GM19023 (cell line): ENCODE measurements at regions not wholly inside any gene's neighbourhood (a gene's known extent, or its start where the extent isn't known, plus 50 kb on each side); places are given as distances from the start of the nearest gene placed in this dataset.
"Not testable (repeated sequence)": the region's sequence is repeated elsewhere in the genome, so short reads cannot be mapped to it uniquely, and the experiment has no call there.

Experiments used
- ATAC-seq: cut with Tn5 transposase; IDR thresholded peaks from one replicate; pipeline ENCODE4 v1.9.1; 2021; ENCODE audit warnings: mild to moderate bottlenecking, moderate library complexity; ENCODE audit not compliant: unreplicated experiment

DNA sequence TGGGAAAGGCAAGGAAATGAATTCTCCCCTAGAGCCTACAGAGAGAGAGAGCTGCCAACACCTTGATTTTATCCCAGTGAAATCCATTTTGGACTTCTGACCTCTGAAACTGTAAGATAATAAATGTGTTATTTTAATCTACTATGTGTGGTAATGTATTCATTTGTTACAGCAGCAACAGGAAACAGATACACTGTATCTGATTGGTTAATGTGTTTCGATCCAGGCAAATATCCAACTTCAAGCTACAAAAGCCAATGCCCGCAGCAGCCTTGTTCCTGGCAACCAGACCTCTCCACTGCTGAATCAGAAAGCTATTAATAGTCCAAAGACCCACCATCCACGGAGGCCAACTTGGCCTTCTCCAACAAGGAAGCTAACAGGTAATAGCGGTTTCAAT is 318.1 kb downstream of the PTTG2 start:
- no peak for ATAC-seq

DNA sequence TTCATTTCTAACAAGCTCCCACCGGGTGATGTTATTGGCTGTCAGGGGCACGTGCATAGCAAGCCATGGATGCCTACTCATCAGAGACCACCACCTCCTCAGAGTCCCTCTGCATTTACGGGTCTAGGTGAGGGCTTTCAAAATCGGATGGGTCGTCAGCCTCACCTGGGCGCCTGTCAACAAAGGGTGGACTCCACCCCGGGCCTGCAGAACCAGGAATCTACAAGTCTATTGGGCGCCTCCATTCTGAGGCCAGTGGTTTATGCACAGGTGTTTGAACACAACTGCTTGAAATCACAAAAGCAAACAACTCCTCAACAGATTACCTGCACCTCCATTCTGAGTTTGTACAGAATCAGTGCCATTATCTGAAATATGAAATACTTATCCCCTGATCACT is 318.9 kb downstream of the PTTG2 start:
- no peak for ATAC-seq

DNA sequence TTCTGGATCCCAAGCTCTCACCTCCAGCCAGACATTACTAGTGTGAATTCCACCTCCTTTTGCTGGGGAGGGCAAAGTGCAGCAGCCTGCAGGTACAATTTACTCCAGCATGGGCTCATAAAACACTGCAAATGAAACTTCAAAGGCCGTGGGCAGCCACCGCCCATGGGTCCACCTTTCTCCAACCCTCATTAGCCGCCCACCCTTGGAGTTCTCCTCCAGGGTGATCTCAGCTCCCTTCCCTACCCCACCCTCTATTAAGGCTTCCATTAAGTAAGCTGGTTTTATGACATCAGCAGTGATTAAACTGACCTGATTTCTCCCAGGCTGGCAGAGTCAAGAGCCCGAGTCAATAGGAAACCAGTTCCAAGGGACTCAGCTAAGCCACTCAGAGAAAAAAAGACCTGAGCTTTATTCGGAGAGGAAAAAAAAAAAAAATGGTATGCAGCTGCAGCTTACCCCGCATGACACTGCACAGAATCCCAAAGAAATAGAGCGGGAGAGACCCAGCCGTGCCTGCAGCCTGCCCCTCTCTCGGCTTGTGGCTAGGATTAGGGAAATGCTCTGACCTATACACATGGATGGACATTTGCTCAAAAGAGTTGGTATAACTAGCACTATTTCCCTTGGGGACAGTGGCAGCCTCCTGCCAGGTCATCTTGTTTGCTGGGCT is 319.6 kb downstream of the PTTG2 start:
- no peak for ATAC-seq

DNA sequence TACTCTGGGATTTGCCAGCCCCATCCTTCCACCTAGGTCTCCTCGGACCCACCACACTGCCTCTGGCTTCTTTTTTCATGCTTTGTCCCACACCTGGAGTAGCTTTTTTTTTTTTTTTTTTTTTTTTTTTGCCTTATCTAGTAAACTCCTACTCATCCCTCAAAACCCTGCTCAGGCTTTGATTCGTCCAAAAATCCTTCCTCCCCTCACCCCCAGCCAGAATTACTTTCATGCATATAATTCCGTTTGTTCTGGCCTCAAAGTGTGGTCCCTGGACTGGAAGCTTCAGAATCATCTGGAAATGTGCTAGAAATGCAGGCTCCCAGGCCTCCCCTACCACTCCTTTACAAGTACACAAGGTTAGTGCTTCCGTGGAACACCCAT is 320.1 kb downstream of the PTTG2 start:
- ATAC-seq: no peak

DNA sequence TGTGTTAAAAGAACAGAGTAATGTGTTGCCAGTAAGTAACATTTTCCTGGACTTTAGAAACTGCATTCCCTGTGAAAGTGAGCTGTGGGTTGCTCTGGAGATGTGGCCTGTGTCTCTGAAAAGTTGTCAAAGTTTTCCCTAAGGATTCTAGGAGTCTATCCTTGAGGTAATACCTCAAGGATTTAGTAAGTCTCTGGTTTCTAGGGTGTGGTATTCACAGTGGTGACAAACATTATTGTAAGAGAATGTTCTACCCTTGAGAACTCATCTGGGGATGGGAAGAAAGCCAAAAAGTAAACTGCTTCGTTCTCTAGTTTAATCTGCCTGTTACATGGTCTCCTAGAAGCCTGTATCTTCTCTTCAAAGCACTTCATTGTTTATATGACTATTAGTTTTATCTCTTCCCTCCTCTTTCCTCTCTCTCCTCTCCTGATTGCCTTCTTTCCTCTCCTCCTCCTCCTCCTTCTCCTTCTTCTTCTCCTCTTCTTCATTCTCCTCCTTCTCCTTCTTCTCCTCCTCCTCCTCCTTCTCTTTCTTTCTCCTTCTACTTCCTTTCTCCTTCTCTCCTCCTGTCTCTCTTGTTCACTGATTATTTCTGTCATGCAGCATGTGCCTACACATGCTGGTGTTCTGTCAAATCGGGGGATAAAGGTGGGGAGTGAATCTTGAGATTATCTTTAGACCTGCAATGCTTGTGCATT is 321.3 kb downstream of the PTTG2 start:
- ATAC-seq: no peak

DNA sequence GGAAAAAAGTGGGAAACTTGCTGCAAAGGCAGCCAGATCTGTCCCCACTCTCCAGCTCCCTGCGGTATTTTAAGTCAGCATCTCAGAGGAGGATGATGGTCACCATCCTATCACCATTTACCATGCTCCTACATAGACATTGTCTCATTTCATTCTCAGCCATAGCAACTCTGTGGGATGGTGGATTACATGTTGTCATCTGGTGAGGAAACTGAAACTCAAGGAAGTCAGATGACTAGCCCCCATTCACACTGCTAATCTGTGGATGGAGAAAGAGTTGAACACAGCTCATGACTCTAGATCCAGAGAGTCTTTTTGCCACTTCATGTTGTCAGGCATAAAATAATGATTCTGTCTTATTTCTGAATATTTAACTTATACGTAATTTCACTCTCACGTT is 323.5 kb downstream of the PTTG2 start:
- no peak for ATAC-seq

DNA sequence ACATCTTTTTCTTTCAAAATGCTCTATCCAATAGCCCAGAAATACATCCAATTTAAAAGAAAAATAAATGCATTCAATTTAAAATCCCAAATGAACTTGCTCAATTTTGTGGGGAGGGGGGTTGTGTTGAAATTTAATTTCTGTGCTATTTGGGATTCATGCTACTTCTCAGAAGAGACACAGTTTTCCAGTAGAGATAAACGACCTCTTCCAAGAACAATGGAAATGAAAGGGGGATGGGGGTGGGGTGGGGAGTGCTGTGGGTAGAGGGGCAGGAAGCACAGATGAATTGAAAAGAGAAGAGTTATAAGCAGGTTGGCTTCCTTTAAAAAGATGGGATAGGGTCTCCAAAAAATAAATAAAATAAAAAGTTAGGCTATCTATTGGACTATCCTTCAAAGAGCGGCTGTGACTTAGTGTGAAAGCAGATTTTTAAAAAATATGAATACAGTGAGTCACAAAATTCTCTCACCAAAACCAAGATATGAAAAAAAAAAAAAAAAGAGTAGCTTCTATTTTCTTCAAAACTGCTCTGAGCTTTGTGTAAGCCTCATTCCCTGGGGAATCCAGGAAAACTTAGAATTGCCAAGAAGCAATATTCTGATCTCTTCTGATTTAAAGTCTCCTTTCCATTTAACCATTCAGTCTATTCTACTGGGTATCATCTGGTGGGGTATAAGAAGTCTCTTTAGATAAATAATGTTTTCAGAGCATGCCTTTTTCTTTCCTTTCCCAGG is 324.3 kb downstream of the PTTG2 start:
- ATAC-seq: no peak

DNA sequence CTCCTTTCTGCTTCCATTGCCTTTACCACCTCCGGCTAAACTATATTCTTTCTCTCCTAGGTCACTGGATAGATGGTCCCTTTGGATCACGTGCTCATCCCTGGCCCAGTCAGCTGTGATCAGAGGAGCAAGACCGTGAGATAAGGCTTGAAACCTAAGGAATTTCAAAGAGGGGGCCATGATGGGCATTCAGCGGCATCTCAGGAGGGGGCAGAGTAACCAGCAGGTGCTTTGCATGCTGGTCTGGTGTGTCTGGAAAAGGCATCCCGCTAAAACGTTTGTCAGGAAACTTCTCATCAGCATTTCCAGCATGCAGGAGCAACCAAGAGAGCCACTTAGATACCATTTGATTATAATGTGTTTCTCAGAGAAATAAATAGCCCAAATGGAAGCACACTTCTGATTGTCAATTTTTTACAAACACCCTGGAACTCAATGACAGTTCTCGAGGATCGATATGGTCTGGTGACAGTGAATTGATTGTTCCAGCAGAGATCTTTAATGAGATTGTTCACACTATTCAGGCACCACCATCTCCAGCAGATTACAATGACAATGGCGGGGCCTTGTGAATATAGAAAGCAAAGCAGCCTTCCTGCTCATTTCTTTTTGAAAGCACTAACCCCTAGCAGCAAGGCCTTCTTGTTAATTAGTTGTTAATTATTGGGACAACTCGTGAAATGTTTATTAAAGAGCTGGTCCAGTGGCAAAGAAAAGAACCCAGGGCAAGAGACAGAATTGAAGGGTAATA is 327.1 kb downstream of the PTTG2 start:
- ATAC-seq: no peak

DNA sequence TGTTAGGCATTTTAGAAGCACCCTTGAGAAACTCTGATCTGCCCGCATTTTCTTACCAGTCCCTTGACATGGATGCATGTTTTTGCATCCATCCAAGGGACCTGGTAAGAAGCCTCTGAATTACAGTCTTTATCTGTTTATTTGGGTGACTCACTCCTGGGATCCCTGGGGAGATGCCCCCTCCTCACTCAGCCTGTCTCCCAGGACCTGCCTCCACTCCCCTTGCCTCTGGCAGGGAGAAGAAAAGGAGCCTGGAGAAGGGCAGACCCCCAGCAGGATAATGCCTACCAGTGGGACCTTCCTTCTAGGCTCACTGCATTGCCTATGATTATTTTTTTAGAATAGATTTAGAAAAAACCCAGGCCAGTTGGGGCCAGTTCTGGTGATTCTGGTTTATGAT is 329.4 kb downstream of the PTTG2 start:
- ATAC-seq: no peak

DNA sequence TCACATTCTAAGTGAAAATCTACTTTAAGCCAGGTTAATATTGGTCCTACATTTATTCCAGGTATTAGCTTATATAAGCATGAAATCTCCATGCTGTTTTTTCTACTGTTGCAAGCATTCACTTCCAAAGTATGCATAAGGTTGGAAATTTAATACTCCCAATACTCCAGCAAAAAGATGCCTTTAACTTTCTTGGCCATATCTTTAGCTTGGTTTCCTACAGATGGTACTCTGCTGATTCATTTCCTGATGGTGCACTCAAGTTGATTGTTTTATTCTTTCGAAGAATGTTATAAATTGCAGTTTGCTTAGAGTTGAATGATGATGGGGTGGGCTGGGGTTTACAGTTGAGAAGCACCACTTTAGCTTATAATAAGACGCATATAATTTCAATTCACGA is 330.2 kb downstream of the PTTG2 start:
- no peak for ATAC-seq

DNA sequence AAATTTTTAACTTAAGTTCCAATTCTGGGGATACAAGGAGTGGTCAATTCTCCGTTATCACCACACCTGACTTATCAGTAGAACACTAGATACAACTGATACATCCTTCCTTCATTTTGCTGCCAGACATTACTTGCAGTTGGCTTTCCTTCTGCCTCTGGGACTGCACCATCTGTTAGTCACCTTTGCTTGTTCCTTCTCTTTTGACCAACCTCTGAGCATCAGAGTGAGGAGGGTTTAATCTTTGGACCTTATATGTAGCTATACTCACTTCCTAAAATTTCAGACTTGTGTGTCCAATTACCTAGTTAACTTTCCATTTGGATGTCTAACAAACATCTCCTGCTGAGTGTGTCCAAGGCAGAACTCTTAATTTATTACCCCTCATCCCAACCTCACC is 330.7 kb downstream of the PTTG2 start:
- ATAC-seq: no peak

DNA sequence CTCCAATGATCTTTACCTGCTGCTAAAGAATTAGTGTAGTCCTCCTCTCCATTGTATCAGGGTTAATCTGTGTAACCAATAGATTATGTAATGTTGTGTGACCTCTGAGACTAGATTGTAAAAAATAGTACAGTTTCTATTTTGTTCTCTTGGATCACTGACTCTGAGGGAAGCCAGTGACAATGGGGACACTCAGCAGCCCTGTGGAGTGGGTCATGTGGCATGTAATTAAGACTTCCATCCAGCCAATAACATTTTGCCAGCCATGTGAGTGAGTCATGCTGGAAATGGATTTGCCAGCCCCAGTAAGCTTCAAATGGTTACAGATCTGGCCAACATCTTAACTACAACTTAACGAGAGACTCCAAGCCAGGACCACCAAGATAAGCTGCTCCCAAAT is 332.3 kb downstream of the PTTG2 start:
- ATAC-seq: no peak

DNA sequence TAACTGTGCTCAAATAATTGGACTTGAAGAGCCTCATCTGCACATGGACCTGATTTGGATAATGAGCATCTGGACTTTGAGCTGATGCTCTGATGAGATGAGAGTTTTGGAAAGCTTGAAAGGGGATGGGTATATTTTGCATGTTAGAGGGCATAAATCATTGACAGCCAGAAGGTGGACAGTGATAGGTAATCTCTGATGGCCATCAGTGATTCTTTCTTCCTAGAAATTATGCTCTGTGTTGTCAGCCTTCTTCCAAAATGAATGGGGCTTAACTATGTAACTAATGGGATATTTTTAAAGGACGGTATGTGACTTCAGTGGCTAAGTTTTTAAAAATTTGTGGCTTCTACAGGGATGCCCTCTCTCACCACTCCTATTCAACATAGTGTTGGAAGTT is 334.0 kb downstream of the PTTG2 start:
- ATAC-seq: no peak

DNA sequence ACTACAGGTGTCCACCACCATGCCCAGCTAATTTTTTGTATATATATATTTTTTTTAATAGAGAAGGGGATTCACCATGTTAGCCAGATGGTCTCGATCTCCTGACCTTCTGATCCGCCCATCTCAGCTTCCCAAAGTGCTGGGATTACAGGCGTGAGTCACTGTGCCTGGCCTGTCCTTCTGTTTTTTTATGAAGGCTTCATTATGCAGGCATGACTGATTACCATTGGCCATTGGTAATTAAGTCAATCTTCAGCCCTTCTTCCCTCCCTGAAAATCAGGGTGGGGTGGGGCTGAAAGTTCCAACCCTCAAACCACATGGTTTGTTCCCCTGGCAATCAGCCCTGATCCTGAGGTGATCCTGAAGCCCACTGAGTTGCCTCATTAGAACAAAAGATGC is 336.9 kb downstream of the PTTG2 start:
- no peak for ATAC-seq

DNA sequence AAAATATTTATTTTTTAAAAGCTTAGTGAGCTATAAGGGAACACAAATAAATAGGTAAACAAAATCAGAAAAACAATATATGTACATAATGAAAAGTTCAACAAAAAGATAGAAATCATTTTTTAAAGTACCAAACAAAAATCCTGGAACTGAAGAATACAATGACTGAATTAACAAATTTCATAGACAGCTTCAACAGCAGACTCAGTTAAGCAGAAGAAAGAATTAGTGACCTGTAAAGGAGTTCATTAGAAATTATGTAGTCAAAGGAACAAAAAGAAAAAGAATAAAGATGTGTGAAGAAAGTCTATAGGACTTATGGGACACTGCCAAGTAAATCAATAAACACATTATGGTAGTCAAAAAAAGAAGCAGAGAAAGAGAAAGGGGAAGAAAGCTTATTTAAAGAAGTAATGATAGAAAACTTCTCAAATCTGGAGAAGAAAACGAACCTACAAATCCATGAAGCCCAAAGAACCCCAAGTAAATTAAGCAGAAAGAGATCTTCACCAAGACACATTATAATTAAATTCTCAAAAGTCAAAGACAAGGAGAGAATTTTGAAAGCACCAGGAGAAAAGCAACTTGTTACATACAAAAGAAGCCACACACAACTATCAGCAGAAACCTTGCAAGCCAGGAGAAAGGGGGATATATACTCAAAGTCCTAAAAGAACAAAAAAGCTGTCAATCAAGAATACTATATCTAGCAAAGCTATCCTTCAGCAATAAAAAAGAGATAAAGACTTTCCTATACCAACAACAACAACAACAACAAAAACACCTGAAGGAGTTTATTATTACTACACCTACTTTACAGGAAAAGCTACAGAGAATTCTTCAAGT is 338.9 kb downstream of the PTTG2 start:
- ATAC-seq: no peak

DNA sequence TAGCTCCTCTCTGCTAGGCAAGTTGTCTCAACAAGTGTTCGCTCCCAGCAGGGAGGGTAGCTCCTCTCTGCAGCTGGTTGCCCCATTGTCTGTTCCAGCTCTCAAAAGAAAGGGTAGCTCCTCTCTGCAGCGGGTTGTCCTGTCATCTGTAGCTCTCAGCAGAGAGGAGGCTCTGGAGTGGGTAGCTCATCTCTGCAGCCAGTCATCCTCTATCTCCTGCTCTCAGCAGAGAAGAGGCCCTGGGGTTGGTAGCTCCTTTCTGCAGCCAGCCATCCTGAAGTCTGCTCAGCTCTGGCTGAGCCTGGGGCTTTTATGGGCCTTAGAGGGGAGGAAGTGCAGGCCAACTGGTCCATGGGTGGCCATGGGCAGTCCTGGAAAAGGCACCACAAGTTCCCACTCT is 342.7 kb downstream of the PTTG2 start:
- no peak for ATAC-seq

DNA sequence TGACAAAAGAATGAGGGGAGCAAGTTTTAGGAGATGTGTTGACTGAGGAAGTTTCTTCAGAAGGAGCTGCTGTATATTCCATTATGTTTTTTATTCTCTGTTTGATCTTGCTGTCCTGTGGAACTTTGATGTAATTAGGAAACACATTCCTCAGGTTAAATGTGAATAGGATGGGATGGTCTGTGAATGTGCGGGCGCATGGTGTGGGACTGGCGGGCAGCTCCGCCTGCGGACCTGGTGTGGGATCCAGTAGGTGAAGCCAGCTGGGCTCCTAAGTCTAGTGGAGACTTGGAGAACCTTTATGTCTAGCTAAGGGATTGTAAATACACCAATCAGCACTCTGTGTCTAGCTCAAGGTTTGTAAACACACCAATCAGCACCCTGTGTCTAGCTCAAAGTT is 344.3 kb downstream of the PTTG2 start:
- not testable (repeated sequence) for ATAC-seq

DNA sequence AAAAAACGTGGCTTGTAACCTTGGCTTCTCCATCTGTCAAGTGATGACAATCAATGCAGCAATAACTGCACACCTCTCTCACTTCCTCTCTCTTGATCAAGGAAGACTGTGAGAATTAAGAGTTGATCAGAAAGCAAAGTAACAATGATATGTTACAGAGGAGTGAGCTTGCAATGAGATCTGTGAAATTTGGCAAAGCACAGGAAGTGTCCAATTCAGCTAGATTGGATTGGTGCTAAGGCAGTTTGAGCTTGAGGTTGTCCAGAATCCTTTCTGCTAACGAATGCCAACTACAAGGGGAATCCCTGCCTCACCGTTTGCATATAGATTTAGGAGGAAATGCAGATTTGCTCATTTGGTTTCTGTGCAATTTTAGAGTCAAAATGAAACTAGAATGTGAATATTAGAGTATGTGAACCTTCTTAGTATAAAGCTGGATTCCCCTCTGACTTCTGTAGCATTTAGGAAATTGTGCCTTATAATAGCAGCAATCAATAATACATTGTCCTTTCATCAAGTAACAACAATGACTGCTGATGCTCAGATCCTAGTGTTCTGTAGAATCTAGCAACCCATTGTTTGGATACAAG is 346.4 kb downstream of the PTTG2 start:
- ATAC-seq: peak; percentile 45

DNA sequence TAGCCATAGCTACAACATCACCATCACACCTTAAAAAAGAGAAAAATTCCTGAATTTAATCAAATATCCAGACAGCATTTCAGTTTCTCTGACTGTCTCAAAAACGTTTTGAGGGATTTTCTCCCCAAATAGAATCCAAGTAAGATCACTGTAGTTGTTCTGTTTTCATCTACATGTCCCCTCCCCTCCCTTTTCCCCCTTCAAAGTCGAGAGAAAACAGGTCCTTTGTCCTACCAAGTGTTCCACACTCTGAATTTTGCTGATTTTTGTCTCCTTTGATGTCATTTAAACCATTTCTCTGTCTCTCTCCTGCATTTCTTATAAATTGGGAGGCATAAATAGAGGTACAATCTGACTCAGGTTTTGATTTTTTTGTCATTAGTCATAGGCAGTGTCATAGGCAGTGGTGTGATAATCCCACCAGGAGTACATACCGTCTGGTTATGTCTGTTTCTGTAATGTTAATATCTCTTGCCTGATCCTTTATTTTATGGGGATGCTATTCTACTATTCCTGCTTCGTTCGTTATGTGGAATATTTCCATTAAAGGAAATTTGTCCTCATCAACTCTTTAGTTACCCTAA is 348.6 kb downstream of the PTTG2 start:
- ATAC-seq: no peak

DNA sequence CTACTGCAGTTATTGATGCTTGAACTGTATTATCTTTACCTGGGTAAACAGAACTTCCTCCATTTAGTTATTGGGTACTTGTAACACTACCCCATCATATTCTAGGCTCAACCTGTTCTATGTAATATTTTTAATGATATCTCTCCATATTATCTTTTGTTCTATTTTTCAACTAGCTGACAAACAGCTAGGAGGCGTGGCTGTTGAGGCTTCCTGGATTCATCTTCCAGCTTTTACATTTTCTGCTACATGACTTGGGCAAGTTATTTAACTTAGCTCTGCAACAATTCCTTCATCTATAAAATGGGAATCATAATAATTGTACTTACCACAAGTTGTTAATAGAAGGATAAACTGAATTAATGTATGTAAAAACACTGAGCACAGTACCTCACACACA is 349.3 kb downstream of the PTTG2 start:
- no peak for ATAC-seq
